Bronchial epithelial cell (primary cell): ENCODE measurements at regions not wholly inside any gene's neighbourhood (a gene's known extent, or its start where the extent isn't known, plus 50 kb on each side); places are given as distances from the start of the nearest gene placed in this dataset.

ENCODE experiments used
- DNase-seq: peaks from one replicate; pipeline ENCODE4 v3.0.0-alpha.2; 2010; ENCODE audit warnings: low read depth
- FAIRE-seq: peaks from 2 replicates; lab custom pipeline; 2011; peaks lifted over from hg19 to GRCh38; lab: Jason Lieb, UNC
- H3K27me3 ChIP-seq: 2 replicates; pipeline ENCODE4 v1.5.1; 2011; ENCODE audit warnings: low read length; ENCODE audit not compliant: control insufficient read depth, insufficient read depth
- H3K36me3 ChIP-seq: 2 replicates; pipeline ENCODE4 v1.5.1; 2011; ENCODE audit warnings: low read length; ENCODE audit not compliant: control insufficient read depth, insufficient read depth
- H3K4me3 ChIP-seq: 2 replicates; pipeline ENCODE4 v1.5.1; 2011; ENCODE audit warnings: mild to moderate bottlenecking, low read depth, low read length, control low read depth
- CTCF ChIP-seq: IDR thresholded peaks from 2 replicates; pipeline ENCODE4 v1.5.1; 2011; ENCODE audit warnings: mild to moderate bottlenecking, moderate library complexity, low read length, control low read depth, inconsistent platforms; ENCODE audit not compliant: insufficient read depth, severe bottlenecking

- no peaks in the 10 kb centered on the region for H3K36me3 ChIP-seq
- H3K27me3 ChIP-seq, result no peaks in the 10 kb centered on the region
- TF ChIP-seq CTCF, result no peak
- DNase-seq (no peak), FAIRE-seq (no peak)
- no peak overlapping the region for H3K4me3 ChIP-seq
These were observed 735.3 kb upstream of the ADGRL4 start for GRCh38 chr1:79741720-79742421.

GRCh38 chr1:79738101-79738500, 731.6 kb upstream of the ADGRL4 start:
- DNase-seq (no peak), FAIRE-seq (no peak)
- no peak overlapping the region for H3K4me3 ChIP-seq
- no peak for TF ChIP-seq CTCF
- H3K27me3 ChIP-seq, result no peaks in the 10 kb centered on the region
- H3K36me3 ChIP-seq, result no peaks in the 10 kb centered on the region

- no peak overlapping the region for H3K4me3 ChIP-seq
- H3K36me3 ChIP-seq, result no peaks in the 10 kb centered on the region
- DNase-seq, result no peak
- no peak for FAIRE-seq
- no peaks in the 10 kb centered on the region for H3K27me3 ChIP-seq
- no peak for TF ChIP-seq CTCF
These were observed 730.7 kb upstream of the ADGRL4 start for GRCh38 chr1:79737193-79737592.

- no peak for DNase-seq
- H3K27me3 ChIP-seq, result no peaks in the 10 kb centered on the region
- no peak for TF ChIP-seq CTCF
- no peak for FAIRE-seq
- H3K36me3 ChIP-seq, result no peaks in the 10 kb centered on the region
- no peak overlapping the region for H3K4me3 ChIP-seq
These were observed 726.4 kb upstream of the ADGRL4 start for GRCh38 chr1:79732950-79733349.

GRCh38 chr1:79726911-79727310, 720.4 kb upstream of the ADGRL4 start:
- no peaks in the 10 kb centered on the region for H3K27me3 ChIP-seq
- DNase-seq (no peak), FAIRE-seq (no peak)
- no peak overlapping the region for H3K4me3 ChIP-seq
- H3K36me3 ChIP-seq, result no peaks in the 10 kb centered on the region
- TF ChIP-seq CTCF, result no peak

GRCh38 chr1:79726321-79726720, 719.8 kb upstream of the ADGRL4 start:
- FAIRE-seq (no peak), DNase-seq (no peak)
- H3K36me3 ChIP-seq, result no peaks in the 10 kb centered on the region
- no peak overlapping the region for H3K4me3 ChIP-seq
- no peak for TF ChIP-seq CTCF
- no peaks in the 10 kb centered on the region for H3K27me3 ChIP-seq
